ENCODE measurements at regions not wholly inside any gene's neighbourhood (a gene's known extent, or its start where the extent isn't known, plus 50 kb on each side); places are given as distances from the start of the nearest gene placed in this dataset.

DNA sequence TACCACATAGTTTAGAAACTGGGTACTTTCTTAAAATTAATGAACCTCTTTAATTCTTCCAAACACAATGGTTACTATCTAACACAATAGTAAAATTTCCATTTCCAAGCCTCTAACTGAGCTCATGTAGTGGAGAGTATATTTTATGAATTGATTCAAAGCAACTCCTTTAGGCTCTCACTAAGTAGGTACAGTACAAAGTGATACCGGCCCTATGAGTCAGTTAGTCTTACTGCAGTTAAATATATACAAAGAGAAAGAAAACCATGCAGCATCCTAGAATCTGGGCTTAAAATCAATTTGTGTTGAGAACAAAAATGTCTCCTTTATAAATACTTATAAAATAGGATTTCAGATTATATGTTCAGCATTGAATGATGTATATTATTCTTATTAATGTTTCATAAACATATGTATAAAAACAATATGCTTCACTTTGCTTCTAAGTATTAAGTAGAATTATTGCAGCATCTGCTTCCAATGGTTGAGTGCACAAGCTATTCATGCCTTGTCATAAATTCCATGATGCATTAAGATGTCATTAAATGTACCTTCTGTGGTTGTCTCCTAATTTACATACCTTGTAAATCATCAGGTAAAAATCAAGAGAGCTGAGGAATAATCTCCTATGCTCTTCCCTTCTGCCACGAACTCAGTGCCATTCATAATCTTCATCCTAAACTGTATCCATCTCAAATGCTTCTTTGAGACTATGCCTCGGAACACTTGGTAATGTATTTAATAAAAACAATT lies 1037.8 kb downstream of the STPG2 start:
- Histone ChIP-seq H3K23ac (ENCODE audit: low read depth, low read length) (no peak overlapping the region), H3K18ac (ENCODE audit: low read depth, low read length) (no peak overlapping the region), H2AK5ac (ENCODE audit: low read depth, low read length) (no peak overlapping the region), H3K36me3 (ENCODE audit: control insufficient read depth, insufficient read depth, low read length) (no peaks in the 10 kb centered on the region), H4K20me1 (ENCODE audit: insufficient read depth, low read length) (no peaks in the 10 kb centered on the region), H3K9me3 (ENCODE audit: control insufficient read depth, insufficient read depth, low read length) (peaks cover 4% of the 10 kb centered on the region), H4K5ac (ENCODE audit: low read depth, low read length) (no peak overlapping the region), H3K79me1 (ENCODE audit: low read depth in 1 of 2, low read length in 2 of 2) (no peaks in the 10 kb centered on the region), H2BK15ac (ENCODE audit: low read depth, low read length) (no peak overlapping the region), H3K27ac (ENCODE audit: insufficient read depth, low read length) (no peak overlapping the region), H2BK5ac (ENCODE audit: low read depth, low read length, poor library complexity, severe bottlenecking) (no peak overlapping the region), H3K4me3 (ENCODE audit: insufficient read depth, low read depth, low read length) (no peak overlapping the region), H3K14ac (replicated peaks; ENCODE audit: low read depth, low read length) (no peak overlapping the region), H2AK9ac (replicated peaks; ENCODE audit: low read depth, low read length, poor library complexity) (no peak overlapping the region), H2BK20ac (ENCODE audit: low read depth, low read length) (no peak overlapping the region), H2AFZ (replicated peaks; ENCODE audit: low read length, poor library complexity) (no peak overlapping the region), H3K9ac (ENCODE audit: low read depth, low read length) (no peak overlapping the region), H2BK120ac (ENCODE audit: low read depth, low read length) (no peak overlapping the region), H3K9me1 (ENCODE audit: insufficient read depth, low read length) (no peaks in the 10 kb centered on the region), H4K8ac (ENCODE audit: low read depth in 2 of 2, low read length in 2 of 2) (no peak overlapping the region), H3K27me3 (ENCODE audit: control insufficient read depth, insufficient read depth, low read length) (no peaks in the 10 kb centered on the region), H3K4me2 (ENCODE audit: low read depth, low read length) (no peak overlapping the region), H3K4me1 (ENCODE audit: control insufficient read depth, insufficient read depth, low read length) (no peaks in the 10 kb centered on the region), H3K4ac (ENCODE audit: low read depth, low read length) (no peak overlapping the region), H4K91ac (ENCODE audit: insufficient read depth, low read depth, low read length) (no peak overlapping the region), H3K56ac (ENCODE audit: extremely low read depth, insufficient read depth, low read length) (no peak overlapping the region)
- DNase-seq = no peak
- ATAC-seq (ENCODE audit: low read depth) = no peak
- in situ Hi-C loops (cut with MboI; ENCODE audit: low sequenced_read_pairs) = no loop called here
- no TSS peak for BruUV-seq (replicated peaks)
- POLR2A ChIA-PET (ENCODE audit: unreplicated experiment) = no interaction called here
- CTCF ChIA-PET = no interaction called here
- TF ChIP-seq, protein P1, sequence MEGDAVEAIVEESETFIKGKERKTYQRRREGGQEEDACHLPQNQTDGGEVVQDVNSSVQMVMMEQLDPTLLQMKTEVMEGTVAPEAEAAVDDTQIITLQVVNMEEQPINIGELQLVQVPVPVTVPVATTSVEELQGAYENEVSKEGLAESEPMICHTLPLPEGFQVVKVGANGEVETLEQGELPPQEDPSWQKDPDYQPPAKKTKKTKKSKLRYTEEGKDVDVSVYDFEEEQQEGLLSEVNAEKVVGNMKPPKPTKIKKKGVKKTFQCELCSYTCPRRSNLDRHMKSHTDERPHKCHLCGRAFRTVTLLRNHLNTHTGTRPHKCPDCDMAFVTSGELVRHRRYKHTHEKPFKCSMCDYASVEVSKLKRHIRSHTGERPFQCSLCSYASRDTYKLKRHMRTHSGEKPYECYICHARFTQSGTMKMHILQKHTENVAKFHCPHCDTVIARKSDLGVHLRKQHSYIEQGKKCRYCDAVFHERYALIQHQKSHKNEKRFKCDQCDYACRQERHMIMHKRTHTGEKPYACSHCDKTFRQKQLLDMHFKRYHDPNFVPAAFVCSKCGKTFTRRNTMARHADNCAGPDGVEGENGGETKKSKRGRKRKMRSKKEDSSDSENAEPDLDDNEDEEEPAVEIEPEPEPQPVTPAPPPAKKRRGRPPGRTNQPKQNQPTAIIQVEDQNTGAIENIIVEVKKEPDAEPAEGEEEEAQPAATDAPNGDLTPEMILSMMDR (conservative IDR thresholded peaks at IDR 0.05; ENCODE audit: low read depth, low read length) = no peak
- TF ChIP-seq MAZ (IDR thresholded peaks at IDR 0.05; ENCODE audit: borderline replicate concordance, low read depth, low read length) = no peak
- TF ChIP-seq MAFK (IDR thresholded peaks at IDR 0.05; ENCODE audit: low read depth, low read length) = no peak
- TF ChIP-seq RAD21 (IDR thresholded peaks at IDR 0.05; ENCODE audit: low read length) = no peak
- WGBS, 2 experiments (ENCODE audit: extremely low coverage in 2 of 2, insufficient read length in 1 of 2) = no CpG with 5 or more reads among the region's 3 CpGs
- dilution Hi-C loops (cut with HindIII; ENCODE audit: low sequenced_read_pairs, unreplicated experiment) = no loop called here
- intact Hi-C loops (cut with micrococcal nuclease) = no loop called here
